ENCODE measurements at regions not wholly inside any gene's neighbourhood (a gene's known extent, or its start where the extent isn't known, plus 50 kb on each side); places are given as distances from the start of the nearest gene placed in this dataset.

GRCh38 chr5:158305861-158306260 lies 446.9 kb upstream of the CLINT1 start:
- Histone ChIP-seq H3K27ac (no peak overlapping the region), H3K4me1 (no peaks in the 10 kb centered on the region), H3K4me3 (no peak overlapping the region), H3K27me3 (no peaks in the 10 kb centered on the region), H3K36me3 (no peaks in the 10 kb centered on the region), H3K9me3 (no peaks in the 10 kb centered on the region)
- no peak for DNase-seq
- TF ChIP-seq, protein P1, sequence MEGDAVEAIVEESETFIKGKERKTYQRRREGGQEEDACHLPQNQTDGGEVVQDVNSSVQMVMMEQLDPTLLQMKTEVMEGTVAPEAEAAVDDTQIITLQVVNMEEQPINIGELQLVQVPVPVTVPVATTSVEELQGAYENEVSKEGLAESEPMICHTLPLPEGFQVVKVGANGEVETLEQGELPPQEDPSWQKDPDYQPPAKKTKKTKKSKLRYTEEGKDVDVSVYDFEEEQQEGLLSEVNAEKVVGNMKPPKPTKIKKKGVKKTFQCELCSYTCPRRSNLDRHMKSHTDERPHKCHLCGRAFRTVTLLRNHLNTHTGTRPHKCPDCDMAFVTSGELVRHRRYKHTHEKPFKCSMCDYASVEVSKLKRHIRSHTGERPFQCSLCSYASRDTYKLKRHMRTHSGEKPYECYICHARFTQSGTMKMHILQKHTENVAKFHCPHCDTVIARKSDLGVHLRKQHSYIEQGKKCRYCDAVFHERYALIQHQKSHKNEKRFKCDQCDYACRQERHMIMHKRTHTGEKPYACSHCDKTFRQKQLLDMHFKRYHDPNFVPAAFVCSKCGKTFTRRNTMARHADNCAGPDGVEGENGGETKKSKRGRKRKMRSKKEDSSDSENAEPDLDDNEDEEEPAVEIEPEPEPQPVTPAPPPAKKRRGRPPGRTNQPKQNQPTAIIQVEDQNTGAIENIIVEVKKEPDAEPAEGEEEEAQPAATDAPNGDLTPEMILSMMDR (IDR thresholded peaks at IDR 0.05): no peak
- intact Hi-C loops (cut with DNase I; ENCODE audit: low total_unique reads): no loop called here

GRCh38 chr5:158304607-158305006 lies 445.7 kb upstream of the CLINT1 start:
- Histone ChIP-seq H3K27me3 (no peaks in the 10 kb centered on the region), H3K4me3 (no peak overlapping the region), H3K36me3 (no peaks in the 10 kb centered on the region), H3K4me1 (no peaks in the 10 kb centered on the region), H3K27ac (no peak overlapping the region), H3K9me3 (no peaks in the 10 kb centered on the region)
- intact Hi-C loops (cut with DNase I; ENCODE audit: low total_unique reads): no loop called here
- DNase-seq: no peak
- TF ChIP-seq, protein P1 (IDR thresholded peaks at IDR 0.05): no peak

GRCh38 chr5:158303883-158304282 lies 444.9 kb upstream of the CLINT1 start:
- H3K27me3 ChIP-seq: no peaks in the 10 kb centered on the region
- no peak overlapping the region for H3K4me3 ChIP-seq
- TF ChIP-seq, protein P1 (IDR thresholded peaks at IDR 0.05): no peak
- no peaks in the 10 kb centered on the region for H3K9me3 ChIP-seq
- intact Hi-C loops (cut with DNase I; ENCODE audit: low total_unique reads): no loop called here
- H3K4me1 ChIP-seq: no peaks in the 10 kb centered on the region
- no peaks in the 10 kb centered on the region for H3K36me3 ChIP-seq
- no peak overlapping the region for H3K27ac ChIP-seq
- no peak for DNase-seq

GRCh38 chr5:158303275-158303674 lies 444.3 kb upstream of the CLINT1 start:
- Histone ChIP-seq H3K36me3 (no peaks in the 10 kb centered on the region), H3K9me3 (no peaks in the 10 kb centered on the region), H3K27me3 (no peaks in the 10 kb centered on the region), H3K4me1 (no peaks in the 10 kb centered on the region), H3K27ac (no peak overlapping the region), H3K4me3 (no peak overlapping the region)
- TF ChIP-seq, protein P1 (IDR thresholded peaks at IDR 0.05): no peak
- no peak for DNase-seq
- intact Hi-C loops (cut with DNase I; ENCODE audit: low total_unique reads): no loop called here

DNA sequence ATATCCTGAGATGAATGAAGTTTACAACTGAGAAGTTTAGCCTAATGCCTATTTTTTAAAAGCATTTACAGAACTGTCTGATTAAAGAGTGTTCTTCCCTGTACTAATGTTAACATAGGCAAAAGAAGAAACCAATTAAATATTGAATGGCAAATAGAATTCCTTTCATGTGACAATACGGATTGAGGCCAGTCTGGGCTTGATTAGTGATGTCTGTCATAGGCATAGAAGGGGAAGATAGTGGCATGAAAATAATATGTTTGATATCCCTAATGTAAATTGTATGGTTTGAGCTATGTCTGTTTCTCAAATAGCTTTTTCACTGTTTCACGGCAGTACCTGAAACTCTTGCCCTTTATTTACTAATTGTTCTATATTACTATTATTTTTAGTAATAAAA lies 443.1 kb upstream of the CLINT1 start:
- TF ChIP-seq, protein P1 (IDR thresholded peaks at IDR 0.05): no peak
- H3K27me3 ChIP-seq: no peaks in the 10 kb centered on the region
- DNase-seq: no peak
- no peak overlapping the region for H3K4me3 ChIP-seq
- intact Hi-C loops (cut with DNase I; ENCODE audit: low total_unique reads): no loop called here
- no peaks in the 10 kb centered on the region for H3K4me1 ChIP-seq
- H3K36me3 ChIP-seq: no peaks in the 10 kb centered on the region
- H3K27ac ChIP-seq: no peak overlapping the region
- H3K9me3 ChIP-seq: peaks cover 0 to 6% (median 0%) of the 10 kb centered on the region in 3 donors

DNA sequence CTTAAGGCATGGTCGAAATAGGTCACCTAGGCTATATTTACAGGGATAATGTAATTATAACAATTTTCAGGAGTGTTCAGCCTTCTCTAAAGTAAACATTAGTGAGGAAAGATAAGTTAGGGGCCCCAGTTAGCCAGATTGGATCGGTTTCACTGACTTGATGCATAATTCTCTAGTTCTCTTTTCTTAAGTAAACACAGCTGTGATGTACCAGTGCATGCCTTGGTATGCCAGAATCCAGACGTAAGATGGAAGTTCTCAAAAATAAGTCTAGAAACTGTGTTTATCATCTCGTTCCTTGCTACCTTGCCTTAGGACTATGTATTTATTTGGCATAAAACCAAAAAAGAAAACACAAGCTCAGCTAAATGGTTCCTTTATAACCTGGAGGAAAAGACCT lies 442.2 kb upstream of the CLINT1 start:
- Histone ChIP-seq H3K27me3 (no peaks in the 10 kb centered on the region), H3K36me3 (no peaks in the 10 kb centered on the region), H3K27ac (no peak overlapping the region), H3K9me3 (peaks cover 0 to 14% (median 0%) of the 10 kb centered on the region in 3 donors), H3K4me3 (no peak overlapping the region), H3K4me1 (no peaks in the 10 kb centered on the region)
- intact Hi-C loops (cut with DNase I; ENCODE audit: low total_unique reads): no loop called here
- TF ChIP-seq, protein P1 (IDR thresholded peaks at IDR 0.05): no peak
- DNase-seq: no peak

Measured in tibial artery (tissue), 4 donors.